ENCODE measurements at regions not wholly inside any gene's neighbourhood (a gene's known extent, or its start where the extent isn't known, plus 50 kb on each side); places are given as distances from the start of the nearest gene placed in this dataset.
"Not testable (repeated sequence)": the region's sequence is repeated elsewhere in the genome, so short reads cannot be mapped to it uniquely, and the experiment has no call there.

DNA sequence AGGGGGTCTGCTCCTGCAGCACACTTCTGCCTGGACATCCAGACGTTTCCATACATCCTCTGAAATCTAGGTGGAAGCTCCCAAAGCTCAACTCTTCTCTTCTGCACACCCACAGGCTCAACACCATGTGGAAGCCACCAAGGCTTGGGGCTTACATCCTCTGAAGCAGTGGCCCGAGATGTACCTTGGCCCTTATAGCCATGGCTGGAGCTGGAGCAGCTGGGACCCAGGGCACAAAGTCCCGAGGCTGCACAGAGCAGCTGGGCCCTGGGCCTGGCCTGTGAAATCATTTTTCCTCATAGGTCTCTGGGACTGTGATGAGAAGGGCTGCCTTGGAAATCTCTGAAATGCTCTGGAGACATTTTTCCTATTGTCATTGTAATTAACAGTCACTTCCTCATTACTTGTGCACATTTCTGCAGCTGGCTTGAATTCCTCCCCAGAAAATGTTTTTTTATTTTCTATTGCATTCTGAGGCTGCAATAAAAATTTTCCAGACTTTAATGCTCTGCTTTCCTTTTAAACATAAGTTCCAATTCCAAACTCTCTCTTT, 645.6 kb downstream of the RWDD3 start:
- Histone ChIP-seq H3K36me3 (ENCODE audit: control insufficient read depth, insufficient read depth, low read length) (no peaks in the 10 kb centered on the region), H3K27ac (ENCODE audit: insufficient read depth, low read depth, low read length, poor library complexity, severe bottlenecking) (no peak overlapping the region), H3K4me3 (ENCODE audit: insufficient read depth, low read depth, low read length) (no peak overlapping the region), H3K4me1 (ENCODE audit: control insufficient read depth, insufficient read depth, low read length) (no peaks in the 10 kb centered on the region), H3K27me3 (ENCODE audit: control insufficient read depth, insufficient read depth, low read length, poor library complexity, severe bottlenecking) (no peaks in the 10 kb centered on the region), H3K9me3 (ENCODE audit: control insufficient read depth, low read length) (no peaks in the 10 kb centered on the region)
- 88 to 91% methylated on average over 3 of the region's 3 CpGs for WGBS, 2 experiments

DNA sequence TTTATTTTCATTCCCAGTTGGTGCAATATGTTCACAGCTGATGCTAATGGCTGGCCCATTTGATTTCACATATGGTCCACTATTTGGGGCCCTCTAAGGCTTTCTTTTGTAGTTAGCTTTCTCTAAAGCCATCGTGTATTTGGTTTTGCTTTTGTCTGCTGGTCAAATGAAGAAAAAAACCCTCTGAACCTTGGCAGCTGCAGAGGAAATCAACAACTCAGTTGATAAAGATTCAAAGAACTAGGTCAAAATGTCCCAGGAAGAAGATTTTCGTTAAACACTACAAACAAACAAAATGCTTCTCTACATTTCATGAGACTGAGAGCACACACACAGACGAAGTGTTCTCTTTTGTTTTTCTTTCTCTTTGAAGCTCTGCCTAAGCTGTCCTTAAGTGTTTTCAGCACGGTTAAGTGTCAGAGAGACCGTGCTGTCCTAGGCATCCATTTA, 655.0 kb downstream of the RWDD3 start:
- H3K4me3 ChIP-seq (ENCODE audit: insufficient read depth, low read depth, low read length) = no peak overlapping the region
- H3K36me3 ChIP-seq (ENCODE audit: control insufficient read depth, insufficient read depth, low read length) = no peaks in the 10 kb centered on the region
- H3K27ac ChIP-seq (ENCODE audit: insufficient read depth, low read depth, low read length, poor library complexity, severe bottlenecking) = no peak overlapping the region
- H3K4me1 ChIP-seq (ENCODE audit: control insufficient read depth, insufficient read depth, low read length) = peaks cover 3% of the 10 kb centered on the region
- 16 to 19% methylated on average over 5 of the region's 5 CpGs for WGBS, 2 experiments
- no peaks in the 10 kb centered on the region for H3K9me3 ChIP-seq (ENCODE audit: control insufficient read depth, low read length)
- no peaks in the 10 kb centered on the region for H3K27me3 ChIP-seq (ENCODE audit: control insufficient read depth, insufficient read depth, low read length, poor library complexity, severe bottlenecking)

DNA sequence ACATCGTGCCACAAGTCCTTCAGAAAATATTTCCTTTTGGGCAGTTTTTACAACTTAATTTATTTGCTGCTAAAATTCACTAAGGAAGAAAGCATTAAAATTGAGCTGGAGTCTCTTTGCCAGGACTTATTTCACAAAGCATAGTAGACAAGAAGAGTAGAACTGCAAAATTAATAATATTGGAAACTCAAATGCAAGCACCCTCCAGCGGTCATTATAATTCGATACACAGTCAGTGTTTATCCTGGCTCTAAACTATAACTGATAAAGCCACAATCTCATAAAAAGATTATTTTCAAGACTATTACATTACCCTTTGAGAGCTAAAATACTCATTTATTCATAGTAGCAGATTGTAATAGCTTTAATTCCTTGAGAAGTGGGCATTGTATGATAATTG, 655.4 kb downstream of the RWDD3 start:
- peaks cover 3% of the 10 kb centered on the region for H3K4me1 ChIP-seq (ENCODE audit: control insufficient read depth, insufficient read depth, low read length)
- H3K36me3 ChIP-seq (ENCODE audit: control insufficient read depth, insufficient read depth, low read length) = no peaks in the 10 kb centered on the region
- H3K9me3 ChIP-seq (ENCODE audit: control insufficient read depth, low read length) = no peaks in the 10 kb centered on the region
- no peaks in the 10 kb centered on the region for H3K27me3 ChIP-seq (ENCODE audit: control insufficient read depth, insufficient read depth, low read length, poor library complexity, severe bottlenecking)
- H3K4me3 ChIP-seq (ENCODE audit: insufficient read depth, low read depth, low read length) = no peak overlapping the region
- no peak overlapping the region for H3K27ac ChIP-seq (ENCODE audit: insufficient read depth, low read depth, low read length, poor library complexity, severe bottlenecking)
- 75 to 76% methylated on average over 3 of the region's 3 CpGs for WGBS, 2 experiments

DNA sequence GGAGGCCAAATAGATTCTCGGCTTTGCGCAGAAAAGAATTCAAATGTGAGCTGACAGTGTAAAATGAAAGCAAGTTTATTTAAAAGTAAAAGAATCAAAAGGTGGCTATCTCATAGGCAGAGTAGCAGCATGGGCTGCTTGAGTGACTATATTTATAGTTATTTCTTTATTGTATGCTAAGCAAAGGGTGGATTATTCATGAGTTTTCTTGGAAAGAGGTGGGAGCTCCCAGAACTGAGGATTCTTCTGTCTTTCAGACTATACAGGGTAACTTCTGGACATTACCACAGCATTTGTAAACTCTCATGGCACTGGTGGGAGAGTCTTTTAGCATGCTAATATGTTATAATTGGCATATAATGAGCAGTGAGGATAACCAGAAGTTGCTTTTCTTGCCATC, 659.9 kb downstream of the RWDD3 start:
- WGBS, 2 experiments = 98 to 99% methylated on average over 2 of the region's 2 CpGs
- Histone ChIP-seq H3K4me1 (ENCODE audit: control insufficient read depth, insufficient read depth, low read length) (peaks cover 3% of the 10 kb centered on the region), H3K4me3 (ENCODE audit: insufficient read depth, low read depth, low read length) (no peak overlapping the region), H3K27ac (ENCODE audit: insufficient read depth, low read depth, low read length, poor library complexity, severe bottlenecking) (no peak overlapping the region), H3K36me3 (ENCODE audit: control insufficient read depth, insufficient read depth, low read length) (no peaks in the 10 kb centered on the region), H3K27me3 (ENCODE audit: control insufficient read depth, insufficient read depth, low read length, poor library complexity, severe bottlenecking) (no peaks in the 10 kb centered on the region), H3K9me3 (ENCODE audit: control insufficient read depth, low read length) (no peaks in the 10 kb centered on the region)

DNA sequence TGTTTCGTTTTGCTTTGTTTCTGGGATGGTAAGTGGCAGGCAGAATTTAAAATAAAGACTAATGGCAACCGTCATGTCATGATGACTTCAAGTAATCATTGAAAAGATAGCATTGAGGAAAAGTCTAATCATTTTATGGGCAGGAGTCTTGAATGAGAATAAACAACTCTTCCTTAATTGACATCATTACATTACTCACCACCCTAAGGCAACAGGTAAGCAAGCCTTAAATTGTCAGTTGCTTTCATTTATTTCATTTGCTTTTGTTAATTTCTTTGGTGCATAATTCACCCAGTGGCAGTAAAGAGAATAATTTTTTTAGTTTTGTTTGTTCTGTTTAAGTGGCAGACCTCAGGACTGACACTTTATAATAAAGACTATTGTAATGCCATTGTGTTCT, 669.0 kb downstream of the RWDD3 start:
- Histone ChIP-seq H3K36me3 (ENCODE audit: control insufficient read depth, insufficient read depth, low read length) (peaks cover 4% of the 10 kb centered on the region), H3K9me3 (ENCODE audit: control insufficient read depth, low read length) (no peaks in the 10 kb centered on the region), H3K27ac (ENCODE audit: insufficient read depth, low read depth, low read length, poor library complexity, severe bottlenecking) (no peak overlapping the region), H3K4me1 (ENCODE audit: control insufficient read depth, insufficient read depth, low read length) (no peaks in the 10 kb centered on the region), H3K4me3 (ENCODE audit: insufficient read depth, low read depth, low read length) (no peak overlapping the region), H3K27me3 (ENCODE audit: control insufficient read depth, insufficient read depth, low read length, poor library complexity, severe bottlenecking) (no peaks in the 10 kb centered on the region)
- 89 to 96% methylated on average over 2 of the region's 2 CpGs for WGBS, 2 experiments

DNA sequence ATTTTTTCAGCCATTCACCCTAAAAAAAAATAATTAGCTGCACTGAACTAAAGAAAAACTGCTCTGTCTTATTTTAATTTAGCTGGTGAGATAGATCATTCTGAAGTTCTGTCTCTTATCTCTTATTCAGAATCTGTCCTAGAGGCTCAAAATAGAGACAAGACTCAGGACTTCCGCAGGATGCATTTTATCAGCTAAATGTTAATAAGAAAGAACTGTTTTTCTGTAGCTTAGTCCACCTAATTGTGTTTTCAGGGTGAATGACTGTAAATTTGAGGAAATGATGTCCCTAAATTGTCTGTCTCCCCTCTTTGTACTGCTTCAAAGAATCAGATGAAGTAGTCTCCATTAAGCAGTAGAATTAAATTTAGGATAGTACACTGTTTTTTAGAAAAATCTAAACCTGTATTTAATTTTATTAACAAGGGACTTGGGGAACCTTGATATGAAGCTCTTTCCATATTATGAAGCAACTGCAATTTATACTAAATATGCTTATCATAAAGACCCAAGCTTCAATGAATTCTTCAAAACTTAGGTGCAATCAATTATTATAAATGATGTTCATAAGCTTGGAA, 671.9 kb downstream of the RWDD3 start:
- Histone ChIP-seq H3K27me3 (ENCODE audit: control insufficient read depth, insufficient read depth, low read length, poor library complexity, severe bottlenecking) (no peaks in the 10 kb centered on the region), H3K9me3 (ENCODE audit: control insufficient read depth, low read length) (no peaks in the 10 kb centered on the region), H3K27ac (ENCODE audit: insufficient read depth, low read depth, low read length, poor library complexity, severe bottlenecking) (no peak overlapping the region), H3K4me1 (ENCODE audit: control insufficient read depth, insufficient read depth, low read length) (no peaks in the 10 kb centered on the region), H3K36me3 (ENCODE audit: control insufficient read depth, insufficient read depth, low read length) (no peaks in the 10 kb centered on the region), H3K4me3 (ENCODE audit: insufficient read depth, low read depth, low read length) (no peak overlapping the region)
- 93 to 100% methylated on average over 1 of the region's 1 CpG for WGBS, 2 experiments

DNA sequence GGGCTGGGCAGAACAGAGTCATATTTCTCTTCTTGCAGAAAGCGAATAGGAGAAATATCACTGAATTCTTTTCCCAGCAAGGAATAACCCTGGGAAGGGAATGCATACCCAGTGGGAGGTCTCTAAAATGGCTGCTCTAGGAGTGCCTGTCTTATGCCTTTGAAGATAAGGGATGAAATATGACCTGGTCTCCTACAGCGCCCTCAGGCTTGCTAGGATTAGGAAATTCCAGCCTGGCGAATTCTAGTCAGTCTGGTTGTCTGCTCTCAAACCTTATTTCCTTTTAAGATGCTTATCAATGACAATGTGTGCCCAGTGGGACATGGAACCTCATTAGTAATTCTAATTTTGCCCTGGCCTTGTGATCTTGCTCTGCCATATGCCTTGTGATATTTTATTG, 677.7 kb downstream of the RWDD3 start:
- not testable (repeated sequence) for H3K9me3 ChIP-seq (ENCODE audit: control insufficient read depth, low read length); H3K27me3 ChIP-seq (ENCODE audit: control insufficient read depth, insufficient read depth, low read length, poor library complexity, severe bottlenecking); H3K36me3 ChIP-seq (ENCODE audit: control insufficient read depth, insufficient read depth, low read length); H3K27ac ChIP-seq (ENCODE audit: insufficient read depth, low read depth, low read length, poor library complexity, severe bottlenecking); H3K4me3 ChIP-seq (ENCODE audit: insufficient read depth, low read depth, low read length); H3K4me1 ChIP-seq (ENCODE audit: control insufficient read depth, insufficient read depth, low read length)
- WGBS, 2 experiments = 89 to 93% methylated on average over 3 of the region's 3 CpGs

DNA sequence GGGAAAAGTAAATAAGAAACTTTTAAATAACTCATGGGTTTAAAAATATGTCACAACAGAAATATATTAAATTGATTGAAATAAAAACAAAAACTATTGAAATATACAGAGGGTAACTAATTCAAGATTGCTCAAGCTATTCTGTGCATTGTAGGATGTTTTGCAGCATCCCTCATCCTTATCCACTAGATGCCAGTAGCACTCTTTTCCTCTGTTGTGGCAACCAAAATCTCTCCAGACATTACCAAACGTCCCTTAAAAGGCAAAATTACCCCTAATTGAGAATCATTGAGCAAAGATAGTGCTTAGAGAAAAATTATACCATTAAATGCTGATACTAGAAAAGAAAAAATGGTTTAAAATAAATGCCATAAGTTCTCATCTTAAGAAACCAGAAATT, 682.6 kb downstream of the RWDD3 start:
- no peaks in the 10 kb centered on the region for H3K27me3 ChIP-seq (ENCODE audit: control insufficient read depth, insufficient read depth, low read length, poor library complexity, severe bottlenecking)
- WGBS, 2 experiments = 0% methylated on average over 1 of the region's 1 CpG; no CpG with 5 or more reads in 1 of the 2 experiments
- no peaks in the 10 kb centered on the region for H3K4me1 ChIP-seq (ENCODE audit: control insufficient read depth, insufficient read depth, low read length)
- H3K4me3 ChIP-seq (ENCODE audit: insufficient read depth, low read depth, low read length) = no peak overlapping the region
- no peaks in the 10 kb centered on the region for H3K9me3 ChIP-seq (ENCODE audit: control insufficient read depth, low read length)
- no peaks in the 10 kb centered on the region for H3K36me3 ChIP-seq (ENCODE audit: control insufficient read depth, insufficient read depth, low read length)
- H3K27ac ChIP-seq (ENCODE audit: insufficient read depth, low read depth, low read length, poor library complexity, severe bottlenecking) = no peak overlapping the region

DNA sequence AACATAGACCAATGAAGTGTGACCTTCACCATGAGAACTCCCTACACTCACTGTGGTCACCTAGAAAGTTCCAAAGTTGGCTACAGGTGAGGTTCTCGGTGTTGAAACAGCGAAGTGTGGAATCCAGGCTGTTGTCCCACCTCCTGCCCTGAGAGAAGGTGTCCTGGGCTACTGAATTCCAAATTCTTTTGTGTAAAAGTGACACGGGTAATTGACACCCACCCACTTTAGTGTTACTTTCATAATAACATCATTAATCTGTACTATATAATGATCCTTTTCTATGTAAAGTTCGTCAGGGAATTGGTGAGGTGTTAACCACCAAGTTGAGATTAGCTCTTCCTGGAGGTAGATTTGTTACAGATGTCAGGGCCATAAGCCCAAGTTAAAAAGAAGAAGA, 690.7 kb downstream of the RWDD3 start:
- Histone ChIP-seq H3K4me1 (ENCODE audit: control insufficient read depth, insufficient read depth, low read length) (no peaks in the 10 kb centered on the region), H3K36me3 (ENCODE audit: control insufficient read depth, insufficient read depth, low read length) (no peaks in the 10 kb centered on the region), H3K27ac (ENCODE audit: insufficient read depth, low read depth, low read length, poor library complexity, severe bottlenecking) (no peak overlapping the region), H3K4me3 (ENCODE audit: insufficient read depth, low read depth, low read length) (no peak overlapping the region), H3K9me3 (ENCODE audit: control insufficient read depth, low read length) (no peaks in the 10 kb centered on the region), H3K27me3 (ENCODE audit: control insufficient read depth, insufficient read depth, low read length, poor library complexity, severe bottlenecking) (no peaks in the 10 kb centered on the region)
- WGBS, 2 experiments = 93 to 95% methylated on average over 3 to 4 of the region's 4 CpGs

DNA sequence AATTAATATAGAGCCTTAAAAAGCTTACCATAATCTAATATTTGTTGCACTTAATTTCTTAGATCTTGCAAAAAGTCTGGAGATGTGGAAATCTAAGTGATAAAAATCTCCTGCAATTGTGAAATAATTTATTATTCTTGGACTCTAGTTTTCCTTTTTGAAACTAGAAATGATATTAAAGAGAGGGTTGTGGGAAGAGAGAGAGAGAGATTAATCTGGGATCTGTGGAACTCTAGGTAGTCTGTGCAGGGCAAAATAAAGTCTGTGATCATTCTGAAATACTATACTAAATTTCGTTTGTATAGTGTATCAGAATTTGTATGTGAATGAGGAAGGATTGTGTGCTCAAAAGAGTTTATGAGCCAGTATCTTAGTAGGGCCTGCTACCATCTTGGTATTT, 692.3 kb downstream of the RWDD3 start:
- H3K4me1 ChIP-seq (ENCODE audit: control insufficient read depth, insufficient read depth, low read length) = no peaks in the 10 kb centered on the region
- no peaks in the 10 kb centered on the region for H3K9me3 ChIP-seq (ENCODE audit: control insufficient read depth, low read length)
- H3K36me3 ChIP-seq (ENCODE audit: control insufficient read depth, insufficient read depth, low read length) = no peaks in the 10 kb centered on the region
- H3K4me3 ChIP-seq (ENCODE audit: insufficient read depth, low read depth, low read length) = no peak overlapping the region
- 81 to 87% methylated on average over 1 of the region's 1 CpG for WGBS, 2 experiments
- no peak overlapping the region for H3K27ac ChIP-seq (ENCODE audit: insufficient read depth, low read depth, low read length, poor library complexity, severe bottlenecking)
- H3K27me3 ChIP-seq (ENCODE audit: control insufficient read depth, insufficient read depth, low read length, poor library complexity, severe bottlenecking) = no peaks in the 10 kb centered on the region

DNA sequence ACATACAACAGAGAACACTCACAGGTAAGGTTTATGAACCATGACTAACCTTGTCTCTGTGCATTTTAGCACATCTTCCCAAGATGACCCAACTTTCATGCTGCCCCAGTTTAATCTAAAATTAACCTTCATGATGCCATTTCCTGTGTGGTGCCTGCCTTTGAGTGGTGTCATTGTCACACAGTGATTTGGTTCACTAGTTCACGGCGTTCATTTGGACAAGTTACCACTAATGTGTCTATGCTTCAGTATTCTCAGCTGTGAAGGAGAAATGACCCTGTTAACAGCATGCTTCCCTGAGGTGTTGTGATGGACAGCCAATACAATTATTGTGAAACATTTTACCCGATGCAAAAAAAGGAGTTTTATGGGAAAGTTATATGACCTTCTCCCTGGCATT, 693.1 kb downstream of the RWDD3 start:
- no peak overlapping the region for H3K27ac ChIP-seq (ENCODE audit: insufficient read depth, low read depth, low read length, poor library complexity, severe bottlenecking)
- no peak overlapping the region for H3K4me3 ChIP-seq (ENCODE audit: insufficient read depth, low read depth, low read length)
- no peaks in the 10 kb centered on the region for H3K9me3 ChIP-seq (ENCODE audit: control insufficient read depth, low read length)
- H3K27me3 ChIP-seq (ENCODE audit: control insufficient read depth, insufficient read depth, low read length, poor library complexity, severe bottlenecking) = no peaks in the 10 kb centered on the region
- no peaks in the 10 kb centered on the region for H3K4me1 ChIP-seq (ENCODE audit: control insufficient read depth, insufficient read depth, low read length)
- no peaks in the 10 kb centered on the region for H3K36me3 ChIP-seq (ENCODE audit: control insufficient read depth, insufficient read depth, low read length)
- WGBS, 2 experiments = 93 to 95% methylated on average over 2 to 3 of the region's 3 CpGs

Data from ectodermal cell (in vitro differentiated cells).